WTC11 (cell line): ENCODE measurements at regions not wholly inside any gene's neighbourhood (a gene's known extent, or its start where the extent isn't known, plus 50 kb on each side); places are given as distances from the start of the nearest gene placed in this dataset.

Experiments used
- ATAC-seq: fragments of 200-7000 bp; cut with Tn5 transposase; 2 replicates; pipeline ENCODE4 v1.10.0; 2021; ENCODE audit warnings: mild to moderate bottlenecking, moderate library complexity
- CTCF ChIA-PET: fragments of 300-600 bp; sonication (Branson Sonifier 250); formaldehyde crosslinking; loops from one replicate; lab custom pipeline; 2021; ENCODE audit warnings: antibody characterized with exemption; lab: Charles Lee
- POLR2A ChIA-PET: fragments of 350-600 bp; sonication (Branson Sonifier 250); formaldehyde crosslinking; loops from one replicate; lab custom pipeline; 2021; ENCODE audit warnings: antibody characterized with exemption; lab: Charles Lee
- DNase-seq: peaks from one replicate; pipeline ENCODE4 v3.0.0; 2021; ENCODE audit warnings: low spot score
- H3K27ac Mint-ChIP-seq: 2 replicates; pipeline ENCODE4 v1.8.0; 2021; ENCODE audit warnings: mixed read lengths
- H3K27me3 Mint-ChIP-seq: 2 replicates; pipeline ENCODE4 v1.8.0; 2021; ENCODE audit warnings: low read depth, mild to moderate bottlenecking, moderate library complexity, mixed read lengths
- H3K36me3 Mint-ChIP-seq: 2 replicates; pipeline ENCODE4 v1.8.0; 2021; ENCODE audit warnings: mixed read lengths
- H3K4me1 Mint-ChIP-seq: 2 replicates; pipeline ENCODE4 v1.8.0; 2022; ENCODE audit warnings: mixed read lengths
- H3K4me3 Mint-ChIP-seq: 2 replicates; pipeline ENCODE4 v1.8.0; 2021; ENCODE audit warnings: mild to moderate bottlenecking, moderate library complexity, mixed read lengths
- H3K9me3 Mint-ChIP-seq: 2 replicates; pipeline ENCODE4 v1.8.0; 2021; ENCODE audit warnings: mixed read lengths
- HMGXB4 ChIP-seq: sonication (generic); formaldehyde crosslinking; IDR thresholded peaks from 2 replicates; pipeline ENCODE4 v1.8.1; 2023; ENCODE audit warnings: mild to moderate bottlenecking, moderate library complexity, missing genetic modification reagents
- MAX ChIP-seq: sonication (generic); formaldehyde crosslinking; IDR thresholded peaks from 2 replicates; pipeline ENCODE4 v1.8.0; 2022; ENCODE audit warnings: mild to moderate bottlenecking, missing genetic modification reagents
- PRDM15 ChIP-seq: sonication (generic); formaldehyde crosslinking; IDR thresholded peaks from 2 replicates; pipeline ENCODE4 v1.8.0; 2022; ENCODE audit warnings: missing genetic modification reagents
- USF1 ChIP-seq: sonication (generic); formaldehyde crosslinking; IDR thresholded peaks from 2 replicates; pipeline ENCODE4 v1.8.0; 2022; ENCODE audit warnings: mild to moderate bottlenecking, missing genetic modification reagents
- ZNF281 ChIP-seq: sonication (generic); formaldehyde crosslinking; IDR thresholded peaks from 2 replicates; pipeline ENCODE4 v1.8.0; 2023; ENCODE audit warnings: mild to moderate bottlenecking, missing genetic modification reagents
- ZNF532 ChIP-seq: fragments of 250-450 bp; sonication (Bioruptor Pico); IDR thresholded peaks from 2 replicates; pipeline ENCODE4 v1.9.0; 2021; ENCODE audit warnings: mild to moderate bottlenecking, borderline replicate concordance
- ZSCAN18 ChIP-seq: fragments of 250-450 bp; sonication (Bioruptor Pico); IDR thresholded peaks from 2 replicates; pipeline ENCODE4 v2.1.2; 2022; ENCODE audit warnings: mild to moderate bottlenecking, moderate library complexity

GRCh38 chr18:75129717-75130477 lies 79.0 kb downstream of the PTGR3 start (continued):
- TF ChIP-seq ZNF532 (CRISPR knock-in tag) (no peak), ZSCAN18 (CRISPR knock-in tag) (no peak), USF1 (CRISPR knock-in tag) (no peak), MAX (no peak), HMGXB4 (CRISPR knock-in tag) (no peak), PRDM15 (CRISPR knock-in tag) (no peak)

GRCh38 chr18:75128911-75129716 lies 79.8 kb downstream of the PTGR3 start:
- Mint-ChIP-seq H3K27me3 (no peaks in the 10 kb centered on the region), H3K36me3 (no peaks in the 10 kb centered on the region), H3K27ac (no peak overlapping the region), H3K4me3 (no peak overlapping the region), H3K4me1 (0 out of 2 replicates have a peak, but pooled peaks cover 3% of the 10 kb centered on the region), H3K9me3 (peaks cover 7% of the 10 kb centered on the region)
- no peak for ATAC-seq
- ChIA-PET POLR2A (no interaction called here), CTCF (no interaction called here)
- TF ChIP-seq ZNF281 (CRISPR knock-in tag), result no peak
- DNase-seq, result no peak
